H1 (cell line): ENCODE measurements at regions not wholly inside any gene's neighbourhood (a gene's known extent, or its start where the extent isn't known, plus 50 kb on each side); places are given as distances from the start of the nearest gene placed in this dataset.

Source experiments
- TF ChIP-seq, protein P1 (sequence below): fragments of 300-600 bp; sonication (generic); IDR thresholded peaks from 2 replicates; pipeline ENCODE4 v1.7.1; 2012; ENCODE audit warnings: low read length, moderate library complexity, mild to moderate bottlenecking, inconsistent platforms; ENCODE audit not compliant: insufficient replicate concordance

- TF ChIP-seq, protein P1, sequence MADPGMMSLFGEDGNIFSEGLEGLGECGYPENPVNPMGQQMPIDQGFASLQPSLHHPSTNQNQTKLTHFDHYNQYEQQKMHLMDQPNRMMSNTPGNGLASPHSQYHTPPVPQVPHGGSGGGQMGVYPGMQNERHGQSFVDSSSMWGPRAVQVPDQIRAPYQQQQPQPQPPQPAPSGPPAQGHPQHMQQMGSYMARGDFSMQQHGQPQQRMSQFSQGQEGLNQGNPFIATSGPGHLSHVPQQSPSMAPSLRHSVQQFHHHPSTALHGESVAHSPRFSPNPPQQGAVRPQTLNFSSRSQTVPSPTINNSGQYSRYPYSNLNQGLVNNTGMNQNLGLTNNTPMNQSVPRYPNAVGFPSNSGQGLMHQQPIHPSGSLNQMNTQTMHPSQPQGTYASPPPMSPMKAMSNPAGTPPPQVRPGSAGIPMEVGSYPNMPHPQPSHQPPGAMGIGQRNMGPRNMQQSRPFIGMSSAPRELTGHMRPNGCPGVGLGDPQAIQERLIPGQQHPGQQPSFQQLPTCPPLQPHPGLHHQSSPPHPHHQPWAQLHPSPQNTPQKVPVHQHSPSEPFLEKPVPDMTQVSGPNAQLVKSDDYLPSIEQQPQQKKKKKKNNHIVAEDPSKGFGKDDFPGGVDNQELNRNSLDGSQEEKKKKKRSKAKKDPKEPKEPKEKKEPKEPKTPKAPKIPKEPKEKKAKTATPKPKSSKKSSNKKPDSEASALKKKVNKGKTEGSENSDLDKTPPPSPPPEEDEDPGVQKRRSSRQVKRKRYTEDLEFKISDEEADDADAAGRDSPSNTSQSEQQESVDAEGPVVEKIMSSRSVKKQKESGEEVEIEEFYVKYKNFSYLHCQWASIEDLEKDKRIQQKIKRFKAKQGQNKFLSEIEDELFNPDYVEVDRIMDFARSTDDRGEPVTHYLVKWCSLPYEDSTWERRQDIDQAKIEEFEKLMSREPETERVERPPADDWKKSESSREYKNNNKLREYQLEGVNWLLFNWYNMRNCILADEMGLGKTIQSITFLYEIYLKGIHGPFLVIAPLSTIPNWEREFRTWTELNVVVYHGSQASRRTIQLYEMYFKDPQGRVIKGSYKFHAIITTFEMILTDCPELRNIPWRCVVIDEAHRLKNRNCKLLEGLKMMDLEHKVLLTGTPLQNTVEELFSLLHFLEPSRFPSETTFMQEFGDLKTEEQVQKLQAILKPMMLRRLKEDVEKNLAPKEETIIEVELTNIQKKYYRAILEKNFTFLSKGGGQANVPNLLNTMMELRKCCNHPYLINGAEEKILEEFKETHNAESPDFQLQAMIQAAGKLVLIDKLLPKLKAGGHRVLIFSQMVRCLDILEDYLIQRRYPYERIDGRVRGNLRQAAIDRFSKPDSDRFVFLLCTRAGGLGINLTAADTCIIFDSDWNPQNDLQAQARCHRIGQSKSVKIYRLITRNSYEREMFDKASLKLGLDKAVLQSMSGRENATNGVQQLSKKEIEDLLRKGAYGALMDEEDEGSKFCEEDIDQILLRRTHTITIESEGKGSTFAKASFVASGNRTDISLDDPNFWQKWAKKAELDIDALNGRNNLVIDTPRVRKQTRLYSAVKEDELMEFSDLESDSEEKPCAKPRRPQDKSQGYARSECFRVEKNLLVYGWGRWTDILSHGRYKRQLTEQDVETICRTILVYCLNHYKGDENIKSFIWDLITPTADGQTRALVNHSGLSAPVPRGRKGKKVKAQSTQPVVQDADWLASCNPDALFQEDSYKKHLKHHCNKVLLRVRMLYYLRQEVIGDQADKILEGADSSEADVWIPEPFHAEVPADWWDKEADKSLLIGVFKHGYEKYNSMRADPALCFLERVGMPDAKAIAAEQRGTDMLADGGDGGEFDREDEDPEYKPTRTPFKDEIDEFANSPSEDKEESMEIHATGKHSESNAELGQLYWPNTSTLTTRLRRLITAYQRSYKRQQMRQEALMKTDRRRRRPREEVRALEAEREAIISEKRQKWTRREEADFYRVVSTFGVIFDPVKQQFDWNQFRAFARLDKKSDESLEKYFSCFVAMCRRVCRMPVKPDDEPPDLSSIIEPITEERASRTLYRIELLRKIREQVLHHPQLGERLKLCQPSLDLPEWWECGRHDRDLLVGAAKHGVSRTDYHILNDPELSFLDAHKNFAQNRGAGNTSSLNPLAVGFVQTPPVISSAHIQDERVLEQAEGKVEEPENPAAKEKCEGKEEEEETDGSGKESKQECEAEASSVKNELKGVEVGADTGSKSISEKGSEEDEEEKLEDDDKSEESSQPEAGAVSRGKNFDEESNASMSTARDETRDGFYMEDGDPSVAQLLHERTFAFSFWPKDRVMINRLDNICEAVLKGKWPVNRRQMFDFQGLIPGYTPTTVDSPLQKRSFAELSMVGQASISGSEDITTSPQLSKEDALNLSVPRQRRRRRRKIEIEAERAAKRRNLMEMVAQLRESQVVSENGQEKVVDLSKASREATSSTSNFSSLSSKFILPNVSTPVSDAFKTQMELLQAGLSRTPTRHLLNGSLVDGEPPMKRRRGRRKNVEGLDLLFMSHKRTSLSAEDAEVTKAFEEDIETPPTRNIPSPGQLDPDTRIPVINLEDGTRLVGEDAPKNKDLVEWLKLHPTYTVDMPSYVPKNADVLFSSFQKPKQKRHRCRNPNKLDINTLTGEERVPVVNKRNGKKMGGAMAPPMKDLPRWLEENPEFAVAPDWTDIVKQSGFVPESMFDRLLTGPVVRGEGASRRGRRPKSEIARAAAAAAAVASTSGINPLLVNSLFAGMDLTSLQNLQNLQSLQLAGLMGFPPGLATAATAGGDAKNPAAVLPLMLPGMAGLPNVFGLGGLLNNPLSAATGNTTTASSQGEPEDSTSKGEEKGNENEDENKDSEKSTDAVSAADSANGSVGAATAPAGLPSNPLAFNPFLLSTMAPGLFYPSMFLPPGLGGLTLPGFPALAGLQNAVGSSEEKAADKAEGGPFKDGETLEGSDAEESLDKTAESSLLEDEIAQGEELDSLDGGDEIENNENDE, result no peak
These were observed 292.5 kb downstream of the SH3GL2 start (continued) for GRCh38 chr9:17871213-17871890.
